GM12878 (cell line): ENCODE measurements at regions not wholly inside any gene's neighbourhood (a gene's known extent, or its start where the extent isn't known, plus 50 kb on each side); places are given as distances from the start of the nearest gene placed in this dataset.

Experiments
- CREB1 ChIP-seq: IDR thresholded peaks from 2 replicates; pipeline ENCODE4 v1.6.1; 2012; ENCODE audit warnings: low read depth, mild to moderate bottlenecking, inconsistent platforms
- EP300 ChIP-seq, 2 experiments: fragments of 150-350 bp in 1 of 2; IDR thresholded peaks; 2 replicates each; pipeline ENCODE4 v1.6.1; 2011 to 2012; ENCODE audit warnings: low read depth in 2 of 2, low read length in 2 of 2, borderline replicate concordance in 1 of 2, improper control_type of control experiment in 1 of 2, inconsistent platforms in 1 of 2; ENCODE audit not compliant: control insufficient read depth in 1 of 2
- EZH2 ChIP-seq: IDR thresholded peaks from 2 replicates; pipeline ENCODE4 v1.6.1; 2012; ENCODE audit warnings: low read depth, mild to moderate bottlenecking, control low read depth, inconsistent platforms, low read length, borderline replicate concordance; ENCODE audit not compliant: control insufficient read depth
- FOS ChIP-seq: IDR thresholded peaks from 3 replicates; pipeline ENCODE4 v1.6.1; 2011; ENCODE audit warnings: borderline replicate concordance; ENCODE audit not compliant: insufficient read length; ENCODE audit errors: extremely low read depth
- JUND ChIP-seq: IDR thresholded peaks from 2 replicates; pipeline ENCODE4 v1.6.1; 2012; ENCODE audit warnings: low read depth, mild to moderate bottlenecking, low read length, improper control_type of control experiment, moderate library complexity
- LARP7 ChIP-seq: fragments of 450-650 bp; IDR thresholded peaks from 2 replicates; pipeline ENCODE4 v1.6.1; 2017; ENCODE audit warnings: mild to moderate bottlenecking
- TAF1 ChIP-seq: IDR thresholded peaks from 2 replicates; pipeline ENCODE4 v1.6.1; 2011; ENCODE audit warnings: mild to moderate bottlenecking, low read depth, low read length, borderline replicate concordance
- ZNF274 ChIP-seq: IDR thresholded peaks from one replicate; pipeline ENCODE4 v1.8.0; 2011; ENCODE audit not compliant: insufficient read length, insufficient read depth
- ZNF384 ChIP-seq: IDR thresholded peaks from 2 replicates; pipeline ENCODE4 v1.6.1; 2012; ENCODE audit warnings: low read depth, mild to moderate bottlenecking, low read length, improper control_type of control experiment, borderline replicate concordance
- TF ChIP-seq, protein P1 (sequence below): IDR thresholded peaks from 2 replicates; pipeline ENCODE4 v1.6.1; 2012; ENCODE audit warnings: low read depth, low read length, improper control_type of control experiment
- TF ChIP-seq, protein P2 (sequence below), 3 experiments: IDR thresholded peaks in 2 of 3; conservative IDR thresholded peaks in 1 of 3; 2 replicates each; pipeline ENCODE4 v1.5.1; 2011; ENCODE audit warnings: low read depth in 3 of 3, low read length in 3 of 3, mild to moderate bottlenecking in 3 of 3, control low read depth in 2 of 3, moderate library complexity in 2 of 3, inconsistent platforms in 1 of 3, mixed read lengths in 1 of 3; ENCODE audit not compliant: control insufficient read depth in 2 of 3, insufficient read depth in 1 of 3; ENCODE audit errors: extremely low read depth in 1 of 3
- TF ChIP-seq, protein P3 (sequence below): fragments of 450-650 bp; IDR thresholded peaks from 2 replicates; pipeline ENCODE4 v1.6.1; 2014; ENCODE audit warnings: mild to moderate bottlenecking
- TF ChIP-seq, protein P4 (sequence below): IDR thresholded peaks from 2 replicates; pipeline ENCODE4 v1.6.1; 2012; ENCODE audit warnings: mild to moderate bottlenecking, low read depth, low read length

DNA sequence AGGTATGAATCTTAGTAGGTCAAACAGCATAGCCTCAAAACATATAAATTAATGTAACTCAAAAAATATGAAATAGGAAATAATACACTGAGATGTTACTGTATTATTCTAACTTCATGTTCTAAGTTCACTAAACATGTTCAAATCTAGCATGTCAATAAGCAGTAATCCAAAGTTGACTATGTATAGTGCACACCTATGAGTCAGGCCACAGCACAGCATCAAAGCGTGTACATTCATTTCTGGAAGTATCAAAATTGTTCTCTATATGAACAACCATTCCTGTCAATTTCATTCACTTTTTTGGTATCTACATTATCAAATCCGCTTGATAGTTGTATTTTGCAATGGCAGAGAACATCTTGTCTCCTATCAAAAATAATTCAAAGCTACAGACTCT lies 418.9 kb upstream of the POM121L12 start:
- TF ChIP-seq, protein P1, sequence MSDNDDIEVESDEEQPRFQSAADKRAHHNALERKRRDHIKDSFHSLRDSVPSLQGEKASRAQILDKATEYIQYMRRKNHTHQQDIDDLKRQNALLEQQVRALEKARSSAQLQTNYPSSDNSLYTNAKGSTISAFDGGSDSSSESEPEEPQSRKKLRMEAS, result no peak
- TF ChIP-seq, protein P2, sequence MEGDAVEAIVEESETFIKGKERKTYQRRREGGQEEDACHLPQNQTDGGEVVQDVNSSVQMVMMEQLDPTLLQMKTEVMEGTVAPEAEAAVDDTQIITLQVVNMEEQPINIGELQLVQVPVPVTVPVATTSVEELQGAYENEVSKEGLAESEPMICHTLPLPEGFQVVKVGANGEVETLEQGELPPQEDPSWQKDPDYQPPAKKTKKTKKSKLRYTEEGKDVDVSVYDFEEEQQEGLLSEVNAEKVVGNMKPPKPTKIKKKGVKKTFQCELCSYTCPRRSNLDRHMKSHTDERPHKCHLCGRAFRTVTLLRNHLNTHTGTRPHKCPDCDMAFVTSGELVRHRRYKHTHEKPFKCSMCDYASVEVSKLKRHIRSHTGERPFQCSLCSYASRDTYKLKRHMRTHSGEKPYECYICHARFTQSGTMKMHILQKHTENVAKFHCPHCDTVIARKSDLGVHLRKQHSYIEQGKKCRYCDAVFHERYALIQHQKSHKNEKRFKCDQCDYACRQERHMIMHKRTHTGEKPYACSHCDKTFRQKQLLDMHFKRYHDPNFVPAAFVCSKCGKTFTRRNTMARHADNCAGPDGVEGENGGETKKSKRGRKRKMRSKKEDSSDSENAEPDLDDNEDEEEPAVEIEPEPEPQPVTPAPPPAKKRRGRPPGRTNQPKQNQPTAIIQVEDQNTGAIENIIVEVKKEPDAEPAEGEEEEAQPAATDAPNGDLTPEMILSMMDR (IDR thresholded peaks at IDR 0.05 in 2 of 3, conservative IDR thresholded peaks at IDR 0.05 in 1 of 3; ENCODE audit: control insufficient read depth in 2 of 3, extremely low read depth in 1 of 3, insufficient read depth in 1 of 3, low read depth in 3 of 3, low read length in 3 of 3), result no peak
- TF ChIP-seq ZNF384 (no peak), TAF1 (no peak), EZH2 (no peak), ZNF274 (no peak), JUND (no peak), EP300 (IDR thresholded peaks at IDR 0.05; ENCODE audit: borderline replicate concordance in 1 of 2, control insufficient read depth in 1 of 2, low read depth in 2 of 2, low read length in 2 of 2) (no peak), CREB1 (no peak), LARP7 (no peak), FOS (no peak)
- TF ChIP-seq, protein P3, sequence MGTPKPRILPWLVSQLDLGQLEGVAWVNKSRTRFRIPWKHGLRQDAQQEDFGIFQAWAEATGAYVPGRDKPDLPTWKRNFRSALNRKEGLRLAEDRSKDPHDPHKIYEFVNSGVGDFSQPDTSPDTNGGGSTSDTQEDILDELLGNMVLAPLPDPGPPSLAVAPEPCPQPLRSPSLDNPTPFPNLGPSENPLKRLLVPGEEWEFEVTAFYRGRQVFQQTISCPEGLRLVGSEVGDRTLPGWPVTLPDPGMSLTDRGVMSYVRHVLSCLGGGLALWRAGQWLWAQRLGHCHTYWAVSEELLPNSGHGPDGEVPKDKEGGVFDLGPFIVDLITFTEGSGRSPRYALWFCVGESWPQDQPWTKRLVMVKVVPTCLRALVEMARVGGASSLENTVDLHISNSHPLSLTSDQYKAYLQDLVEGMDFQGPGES, result no peak
- TF ChIP-seq, protein P4, sequence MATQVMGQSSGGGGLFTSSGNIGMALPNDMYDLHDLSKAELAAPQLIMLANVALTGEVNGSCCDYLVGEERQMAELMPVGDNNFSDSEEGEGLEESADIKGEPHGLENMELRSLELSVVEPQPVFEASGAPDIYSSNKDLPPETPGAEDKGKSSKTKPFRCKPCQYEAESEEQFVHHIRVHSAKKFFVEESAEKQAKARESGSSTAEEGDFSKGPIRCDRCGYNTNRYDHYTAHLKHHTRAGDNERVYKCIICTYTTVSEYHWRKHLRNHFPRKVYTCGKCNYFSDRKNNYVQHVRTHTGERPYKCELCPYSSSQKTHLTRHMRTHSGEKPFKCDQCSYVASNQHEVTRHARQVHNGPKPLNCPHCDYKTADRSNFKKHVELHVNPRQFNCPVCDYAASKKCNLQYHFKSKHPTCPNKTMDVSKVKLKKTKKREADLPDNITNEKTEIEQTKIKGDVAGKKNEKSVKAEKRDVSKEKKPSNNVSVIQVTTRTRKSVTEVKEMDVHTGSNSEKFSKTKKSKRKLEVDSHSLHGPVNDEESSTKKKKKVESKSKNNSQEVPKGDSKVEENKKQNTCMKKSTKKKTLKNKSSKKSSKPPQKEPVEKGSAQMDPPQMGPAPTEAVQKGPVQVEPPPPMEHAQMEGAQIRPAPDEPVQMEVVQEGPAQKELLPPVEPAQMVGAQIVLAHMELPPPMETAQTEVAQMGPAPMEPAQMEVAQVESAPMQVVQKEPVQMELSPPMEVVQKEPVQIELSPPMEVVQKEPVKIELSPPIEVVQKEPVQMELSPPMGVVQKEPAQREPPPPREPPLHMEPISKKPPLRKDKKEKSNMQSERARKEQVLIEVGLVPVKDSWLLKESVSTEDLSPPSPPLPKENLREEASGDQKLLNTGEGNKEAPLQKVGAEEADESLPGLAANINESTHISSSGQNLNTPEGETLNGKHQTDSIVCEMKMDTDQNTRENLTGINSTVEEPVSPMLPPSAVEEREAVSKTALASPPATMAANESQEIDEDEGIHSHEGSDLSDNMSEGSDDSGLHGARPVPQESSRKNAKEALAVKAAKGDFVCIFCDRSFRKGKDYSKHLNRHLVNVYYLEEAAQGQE, result no peak
